ENCODE measurements at regions not wholly inside any gene's neighbourhood (a gene's known extent, or its start where the extent isn't known, plus 50 kb on each side); places are given as distances from the start of the nearest gene placed in this dataset.

DNA sequence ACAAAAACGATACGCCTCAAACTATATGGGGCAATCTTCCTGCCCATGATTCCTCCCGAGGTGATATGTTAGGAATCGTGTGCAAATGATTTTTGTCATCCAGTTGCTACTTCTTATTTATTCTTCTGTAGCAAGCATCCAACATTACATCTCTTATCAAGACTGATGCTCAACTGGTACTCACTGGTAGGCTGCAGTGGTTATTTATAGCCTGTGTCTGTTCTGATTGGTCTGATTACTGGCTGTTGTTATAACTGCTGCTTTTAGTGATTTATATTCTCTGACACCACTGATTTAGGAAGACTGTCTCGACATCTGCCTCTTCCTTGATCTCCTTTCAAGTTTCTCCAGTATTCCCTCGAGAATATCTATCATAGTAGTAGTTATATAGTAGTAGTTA is 165.8 kb downstream of the LARP7 start:
- Histone ChIP-seq H3K27ac (no peak overlapping the region), H3K4me3 (no peak overlapping the region), H3K4me1 (no peaks in the 10 kb centered on the region), H3K36me3 (no peaks in the 10 kb centered on the region), H3K27me3 (ENCODE audit: low read depth) (no peaks in the 10 kb centered on the region), H3K9me3 (no peaks in the 10 kb centered on the region)
- ATAC-seq (no peak), DNase-seq (no peak)
- intact Hi-C loops (cut with DNase I), result no loop called here
- TF ChIP-seq, protein P1, sequence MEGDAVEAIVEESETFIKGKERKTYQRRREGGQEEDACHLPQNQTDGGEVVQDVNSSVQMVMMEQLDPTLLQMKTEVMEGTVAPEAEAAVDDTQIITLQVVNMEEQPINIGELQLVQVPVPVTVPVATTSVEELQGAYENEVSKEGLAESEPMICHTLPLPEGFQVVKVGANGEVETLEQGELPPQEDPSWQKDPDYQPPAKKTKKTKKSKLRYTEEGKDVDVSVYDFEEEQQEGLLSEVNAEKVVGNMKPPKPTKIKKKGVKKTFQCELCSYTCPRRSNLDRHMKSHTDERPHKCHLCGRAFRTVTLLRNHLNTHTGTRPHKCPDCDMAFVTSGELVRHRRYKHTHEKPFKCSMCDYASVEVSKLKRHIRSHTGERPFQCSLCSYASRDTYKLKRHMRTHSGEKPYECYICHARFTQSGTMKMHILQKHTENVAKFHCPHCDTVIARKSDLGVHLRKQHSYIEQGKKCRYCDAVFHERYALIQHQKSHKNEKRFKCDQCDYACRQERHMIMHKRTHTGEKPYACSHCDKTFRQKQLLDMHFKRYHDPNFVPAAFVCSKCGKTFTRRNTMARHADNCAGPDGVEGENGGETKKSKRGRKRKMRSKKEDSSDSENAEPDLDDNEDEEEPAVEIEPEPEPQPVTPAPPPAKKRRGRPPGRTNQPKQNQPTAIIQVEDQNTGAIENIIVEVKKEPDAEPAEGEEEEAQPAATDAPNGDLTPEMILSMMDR (IDR thresholded peaks at IDR 0.05), result no peak

DNA sequence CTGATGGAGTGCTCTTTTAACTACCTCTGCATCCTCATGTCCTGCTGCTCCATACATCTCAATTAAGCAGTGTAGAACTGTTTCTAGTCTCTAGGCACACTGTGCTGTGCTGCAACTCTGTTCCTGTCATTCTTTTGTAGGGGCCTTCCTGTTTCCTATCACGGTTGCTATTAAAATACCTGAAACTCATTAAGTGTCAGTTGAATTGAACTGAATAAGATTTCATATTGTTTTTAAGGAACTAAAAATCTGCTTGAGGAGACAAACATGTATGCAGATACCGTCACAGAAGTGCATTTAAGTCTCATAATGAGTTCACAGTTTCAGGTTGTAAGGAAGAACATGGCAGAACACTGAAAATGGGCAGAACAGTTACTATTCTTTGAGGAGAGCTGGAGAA is 170.1 kb downstream of the LARP7 start:
- TF ChIP-seq, protein P1 (IDR thresholded peaks at IDR 0.05), result no peak
- no peak for ATAC-seq

GRCh38 chr4:112808001-112808400 is 171.1 kb downstream of the LARP7 start:
- DNase-seq, result no peak
- intact Hi-C loops (cut with DNase I), result no loop called here
- no peaks in the 10 kb centered on the region for H3K4me1 ChIP-seq
- no peak overlapping the region for H3K27ac ChIP-seq
- H3K36me3 ChIP-seq, result no peaks in the 10 kb centered on the region
- no peak overlapping the region for H3K4me3 ChIP-seq
- TF ChIP-seq, protein P1 (IDR thresholded peaks at IDR 0.05), result no peak
- H3K27me3 ChIP-seq (ENCODE audit: low read depth), result no peaks in the 10 kb centered on the region
- H3K9me3 ChIP-seq, result no peaks in the 10 kb centered on the region
- ATAC-seq, result no peak

More for the DNA sequence above, 170.1 kb downstream of the LARP7 start:
- Histone ChIP-seq H3K36me3 (no peaks in the 10 kb centered on the region), H3K27ac (no peak overlapping the region), H3K27me3 (ENCODE audit: low read depth) (no peaks in the 10 kb centered on the region), H3K4me3 (no peak overlapping the region), H3K9me3 (no peaks in the 10 kb centered on the region), H3K4me1 (no peaks in the 10 kb centered on the region)
- no peak for DNase-seq
- intact Hi-C loops (cut with DNase I), result no loop called here

DNA sequence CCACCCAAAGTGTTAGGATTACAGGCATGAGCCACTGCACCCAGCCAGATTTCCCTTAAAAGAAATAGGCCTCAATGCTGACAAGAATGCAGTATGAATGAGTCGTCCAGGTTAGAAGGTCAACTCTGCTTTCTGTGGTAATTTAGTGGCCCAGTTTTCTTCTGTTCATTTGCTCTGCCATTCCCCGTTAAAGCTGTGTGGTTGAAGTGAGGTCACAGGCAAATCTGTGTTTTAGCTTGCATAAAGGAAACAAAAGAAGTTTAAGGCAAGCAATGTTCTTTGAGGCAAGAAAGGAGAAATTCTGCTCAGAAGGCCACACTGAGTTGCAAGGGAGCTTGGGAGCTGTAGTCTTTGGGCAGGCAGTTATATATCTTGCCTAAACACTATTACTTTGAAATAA is 176.8 kb downstream of the LARP7 start:
- H3K27ac ChIP-seq, result no peak overlapping the region
- DNase-seq, result no peak
- intact Hi-C loops (cut with DNase I), result no loop called here

DNA sequence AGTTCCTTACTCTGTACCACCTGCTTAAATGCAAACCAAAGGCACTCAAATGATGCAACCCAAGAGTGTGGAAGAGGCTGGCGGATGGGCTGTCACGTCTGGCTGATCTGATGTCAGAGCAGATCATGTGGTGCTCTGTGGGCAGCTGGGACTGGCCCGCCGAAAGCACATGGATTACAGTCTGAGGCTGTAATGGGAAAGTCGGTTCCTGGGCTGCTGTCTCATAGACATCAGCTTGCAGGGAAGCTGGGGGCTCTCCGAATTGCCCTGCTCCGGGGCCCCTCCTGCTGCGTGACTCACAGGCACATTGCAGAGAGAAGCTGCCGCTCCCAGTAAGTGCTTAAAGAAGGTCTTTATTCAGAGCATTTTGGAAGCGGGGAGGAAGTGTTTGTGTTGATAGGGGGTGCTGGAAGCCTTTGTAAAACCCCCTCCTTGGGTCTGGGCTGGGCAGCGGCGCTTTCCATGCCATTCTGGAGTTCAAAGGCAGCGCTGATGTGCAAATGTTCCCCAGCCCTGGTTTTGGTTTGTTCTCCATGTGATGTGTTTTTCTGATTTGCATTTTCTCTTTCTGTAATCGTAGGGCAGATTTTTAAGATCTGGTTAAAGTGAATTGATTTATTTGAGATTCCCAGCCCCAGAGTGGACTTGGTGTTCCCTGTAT is 181.1 kb downstream of the LARP7 start:
- Histone ChIP-seq H3K27ac (no peak overlapping the region), H3K27me3 (ENCODE audit: low read depth) (no peaks in the 10 kb centered on the region), H3K9me3 (no peaks in the 10 kb centered on the region), H3K4me1 (peaks cover 6% of the 10 kb centered on the region), H3K4me3 (peak overlapping the region; percentile 52), H3K36me3 (no peaks in the 10 kb centered on the region)
- ATAC-seq, result peak; percentile 88 to 89
- peak; percentile 54 for DNase-seq
- intact Hi-C loops (cut with DNase I), result no loop called here
- TF ChIP-seq, protein P1 (IDR thresholded peaks at IDR 0.05), result no peak

More for the DNA sequence above, 176.8 kb downstream of the LARP7 start:
- Histone ChIP-seq H3K9me3 (no peaks in the 10 kb centered on the region), H3K4me3 (no peak overlapping the region), H3K36me3 (no peaks in the 10 kb centered on the region), H3K4me1 (peaks cover 6% of the 10 kb centered on the region), H3K27me3 (ENCODE audit: low read depth) (no peaks in the 10 kb centered on the region)
- TF ChIP-seq, protein P1 (IDR thresholded peaks at IDR 0.05), result no peak
- no peak for ATAC-seq

Measured in lower lobe of right lung (tissue), 2 donors.